ENCODE measurements at regions not wholly inside any gene's neighbourhood (a gene's known extent, or its start where the extent isn't known, plus 50 kb on each side); places are given as distances from the start of the nearest gene placed in this dataset.

- Histone ChIP-seq H3K4me2 (replicated peaks; ENCODE audit: low read depth, low read length, poor library complexity, severe bottlenecking) (no peak overlapping the region), H3K36me3 (replicated peaks in 1 of 2; ENCODE audit: control extremely low read depth in 1 of 2, control insufficient read depth in 1 of 2, extremely low read depth in 1 of 2, insufficient read depth in 2 of 2, low read length in 1 of 2) (no peaks in the 10 kb centered on the region), H4K20me1 (ENCODE audit: control insufficient read depth, insufficient read depth, low read length, poor library complexity, severe bottlenecking) (no peaks in the 10 kb centered on the region), H3K9ac (ENCODE audit: low read length) (no peak overlapping the region), H3K4me1 (ENCODE audit: control insufficient read depth in 2 of 2, insufficient read depth in 2 of 2, low read length in 2 of 2) (no peaks in the 10 kb centered on the region), H3K4me3 (ENCODE audit: control extremely low read depth in 1 of 5, extremely low read depth in 1 of 5, insufficient read depth in 1 of 5, low read depth in 2 of 5, low read length in 4 of 5) (no peak overlapping the region), H3K9me3 (ENCODE audit: control extremely low read depth in 1 of 3, control insufficient read depth in 2 of 3, insufficient read depth in 1 of 3, low read length in 2 of 3) (no peaks in the 10 kb centered on the region), H3K79me2 (ENCODE audit: control insufficient read depth, insufficient read depth, low read length) (no peaks in the 10 kb centered on the region), H2AFZ (ENCODE audit: insufficient read depth, low read depth, low read length, poor library complexity, severe bottlenecking) (no peak overlapping the region), H3K27ac (ENCODE audit: low read length in 2 of 2) (no peak overlapping the region), H3K27me3 (replicated peaks in 1 of 4; ENCODE audit: control extremely low read depth in 1 of 4, control insufficient read depth in 3 of 4, insufficient read depth in 4 of 4, low read length in 3 of 4) (no peaks in the 10 kb centered on the region)
- CTCF ChIA-PET: no interaction called here
- WGBS (ENCODE audit: insufficient coverage): 89% methylated on average over 3 of the region's 4 CpGs
- intact Hi-C loops (cut with micrococcal nuclease): no loop called here
- POLR2A ChIA-PET: no interaction called here
- Mint-ChIP-seq H3K27me3 (peaks cover 5% of the 10 kb centered on the region), H3K4me3 (no peak overlapping the region), H3K4me1 (no peaks in the 10 kb centered on the region), H3K9me3 (ENCODE audit: insufficient read depth) (no peaks in the 10 kb centered on the region), H3K27ac (no peak overlapping the region)
- ATAC-seq (ENCODE audit: low read depth) (no peak), DNase-seq (no peak)
- TF ChIP-seq CTCF (IDR thresholded peaks at IDR 0.05) (no peak), EZH2 (IDR thresholded peaks at IDR 0.05; ENCODE audit: borderline replicate concordance, insufficient read depth, low read depth, low read length, poor library complexity, severe bottlenecking) (no peak)
Measured at GRCh38 chr12:11446372-11446771, 51.0 kb upstream of the PRB2 start.

GRCh38 chr12:11457996-11458645 is 62.8 kb upstream of the PRB2 start:
- intact Hi-C loops (cut with micrococcal nuclease): no loop called here
- Mint-ChIP-seq H3K4me1 (no peaks in the 10 kb centered on the region), H3K4me3 (no peak overlapping the region), H3K27me3 (peaks cover 14% of the 10 kb centered on the region), H3K27ac (no peak overlapping the region), H3K9me3 (ENCODE audit: insufficient read depth) (no peaks in the 10 kb centered on the region)
- Histone ChIP-seq H3K36me3 (replicated peaks in 1 of 2; ENCODE audit: control extremely low read depth in 1 of 2, control insufficient read depth in 1 of 2, extremely low read depth in 1 of 2, insufficient read depth in 2 of 2, low read length in 1 of 2) (no peaks in the 10 kb centered on the region), H3K9me3 (ENCODE audit: control extremely low read depth in 1 of 3, control insufficient read depth in 2 of 3, insufficient read depth in 1 of 3, low read length in 2 of 3) (no peaks in the 10 kb centered on the region), H3K4me3 (ENCODE audit: control extremely low read depth in 1 of 5, extremely low read depth in 1 of 5, insufficient read depth in 1 of 5, low read depth in 2 of 5, low read length in 4 of 5) (no peak overlapping the region), H3K4me2 (replicated peaks; ENCODE audit: low read depth, low read length, poor library complexity, severe bottlenecking) (no peak overlapping the region), H2AFZ (ENCODE audit: insufficient read depth, low read depth, low read length, poor library complexity, severe bottlenecking) (no peak overlapping the region), H3K79me2 (ENCODE audit: control insufficient read depth, insufficient read depth, low read length) (no peaks in the 10 kb centered on the region), H3K27ac (ENCODE audit: low read length in 2 of 2) (no peak overlapping the region), H3K27me3 (replicated peaks in 1 of 4; ENCODE audit: control extremely low read depth in 1 of 4, control insufficient read depth in 3 of 4, insufficient read depth in 4 of 4, low read length in 3 of 4) (peaks cover 0 to 3% (median 0%) of the 10 kb centered on the region in 4 experiments), H3K4me1 (ENCODE audit: control insufficient read depth in 2 of 2, insufficient read depth in 2 of 2, low read length in 2 of 2) (no peaks in the 10 kb centered on the region), H4K20me1 (ENCODE audit: control insufficient read depth, insufficient read depth, low read length, poor library complexity, severe bottlenecking) (no peaks in the 10 kb centered on the region), H3K9ac (ENCODE audit: low read length) (no peak overlapping the region)
- POLR2A ChIA-PET: no interaction called here
- TF ChIP-seq CTCF (IDR thresholded peaks at IDR 0.05): no peak
- TF ChIP-seq EZH2 (IDR thresholded peaks at IDR 0.05; ENCODE audit: borderline replicate concordance, insufficient read depth, low read depth, low read length, poor library complexity, severe bottlenecking): no peak
- CTCF ChIA-PET: interaction anchor here (1.0 kb wide), 1 partner anchor 30 kb away, joined by 3 read pairs; no protein-coding TSS in a partner anchor
- WGBS (ENCODE audit: insufficient coverage): 89% methylated on average over 7 of the region's 20 CpGs
- DNase-seq: no peak
- no peak for ATAC-seq (ENCODE audit: low read depth)
